CD1c-positive myeloid dendritic cell (primary cell): ENCODE measurements at regions not wholly inside any gene's neighbourhood (a gene's known extent, or its start where the extent isn't known, plus 50 kb on each side); places are given as distances from the start of the nearest gene placed in this dataset.

Experiments
- DNase-seq: peaks from one replicate; pipeline ENCODE4 v3.0.0-alpha.2; 2016; ENCODE audit errors: extremely low spot score

- no peak for DNase-seq
Observed at GRCh38 chr14:101105045-101105444, 201.5 kb upstream of the RTL1 start.

- no peak for DNase-seq
Observed at GRCh38 chr14:101108579-101109346, 205.2 kb upstream of the RTL1 start.

GRCh38 chr14:101109347-101109638, 205.8 kb upstream of the RTL1 start:
- DNase-seq: no peak

GRCh38 chr14:101109981-101110728, 206.6 kb upstream of the RTL1 start:
- DNase-seq: no peak

GRCh38 chr14:101110729-101111619, 207.5 kb upstream of the RTL1 start:
- DNase-seq: no peak

GRCh38 chr14:101111620-101112290, 208.2 kb upstream of the RTL1 start:
- no peak for DNase-seq

GRCh38 chr14:101112351-101113107, 209.0 kb upstream of the RTL1 start:
- no peak for DNase-seq

- no peak for DNase-seq
Observed at GRCh38 chr14:101113108-101113612, 209.6 kb upstream of the RTL1 start.

- no peak for DNase-seq
Observed at GRCh38 chr14:101113835-101114725, 210.6 kb upstream of the RTL1 start.

GRCh38 chr14:101114726-101115515, 211.4 kb upstream of the RTL1 start:
- DNase-seq: no peak

GRCh38 chr14:101115652-101116051, 212.1 kb upstream of the RTL1 start:
- no peak for DNase-seq

GRCh38 chr14:101116065-101116464, 212.5 kb upstream of the RTL1 start:
- no peak for DNase-seq

GRCh38 chr14:101116486-101117130, 213.1 kb upstream of the RTL1 start:
- no peak for DNase-seq

- DNase-seq: no peak
Observed at GRCh38 chr14:101117543-101117942, 214.0 kb upstream of the RTL1 start.

- DNase-seq: no peak
Observed at GRCh38 chr14:101118233-101118632, 214.7 kb upstream of the RTL1 start.

- no peak for DNase-seq
Observed at GRCh38 chr14:101118746-101119591, 215.4 kb upstream of the RTL1 start.

GRCh38 chr14:101119830-101120571, 216.5 kb upstream of the RTL1 start:
- DNase-seq: no peak
